DOHH2 (cell line): ENCODE measurements at regions not wholly inside any gene's neighbourhood (a gene's known extent, or its start where the extent isn't known, plus 50 kb on each side); places are given as distances from the start of the nearest gene placed in this dataset.

ENCODE experiments used
- H3F3A ChIP-seq: fragments of 200-600 bp; sonication (generic), shearing (Covaris generic); 2 replicates; pipeline ENCODE4 v1.6.0; 2016; ENCODE audit warnings: antibody characterized with exemption, mild to moderate bottlenecking; ENCODE audit not compliant: control insufficient read depth, insufficient read depth
- H3K27ac ChIP-seq: fragments of 200-600 bp; sonication (generic); 2 replicates; pipeline ENCODE4 v1.5.1; 2014; ENCODE audit warnings: low read depth, mild to moderate bottlenecking, low read length, moderate library complexity
- H3K27me3 ChIP-seq: fragments of 200-600 bp; sonication (generic); 2 replicates; pipeline ENCODE4 v1.6.1; 2014; ENCODE audit warnings: mild to moderate bottlenecking, low read length, mixed read lengths; ENCODE audit not compliant: control insufficient read depth
- H3K36me3 ChIP-seq: fragments of 200-600 bp; sonication (generic); 2 replicates; pipeline ENCODE4 v1.6.1; 2014; ENCODE audit warnings: mild to moderate bottlenecking, low read length, moderate library complexity, mixed read lengths; ENCODE audit not compliant: control insufficient read depth
- H3K4me1 ChIP-seq: fragments of 200-600 bp; sonication (generic); 2 replicates; pipeline ENCODE4 v1.6.1; 2014; ENCODE audit warnings: mild to moderate bottlenecking, low read length, mixed read lengths; ENCODE audit not compliant: control insufficient read depth
- H3K4me2 ChIP-seq: fragments of 200-600 bp; sonication (generic); 2 replicates; pipeline ENCODE4 v1.6.0; 2014; ENCODE audit warnings: mild to moderate bottlenecking, low read length, moderate library complexity
- H3K4me3 ChIP-seq: fragments of 200-600 bp; sonication (generic); 2 replicates; pipeline ENCODE4 v1.5.1; 2014; ENCODE audit warnings: mild to moderate bottlenecking, low read length, mixed read lengths
- H3K79me2 ChIP-seq: fragments of 200-600 bp; sonication (generic); 2 replicates; pipeline ENCODE4 v1.6.1; 2014; ENCODE audit warnings: mild to moderate bottlenecking, low read length, mixed read lengths; ENCODE audit not compliant: control insufficient read depth
- H3K9me2 ChIP-seq: fragments of 200-600 bp; sonication (generic); replicated peaks from 2 replicates; pipeline ENCODE4 v1.6.1; 2014; ENCODE audit warnings: mild to moderate bottlenecking, low read length, mixed read lengths; ENCODE audit not compliant: control insufficient read depth
- H3K9me3 ChIP-seq: fragments of 200-600 bp; sonication (generic); 2 replicates; pipeline ENCODE4 v1.6.1; 2014; ENCODE audit warnings: antibody characterized with exemption, low read length, mixed read lengths; ENCODE audit not compliant: control insufficient read depth, insufficient read depth
- H4K20me1 ChIP-seq: fragments of 200-600 bp; sonication (generic); 2 replicates; pipeline ENCODE4 v1.6.0; 2014; ENCODE audit warnings: low read depth, mild to moderate bottlenecking, antibody characterized with exemption, low read length, moderate library complexity; ENCODE audit not compliant: control insufficient read depth, insufficient read depth
- EZH2phosphoT487 ChIP-seq: fragments of 200-600 bp; sonication (generic); IDR thresholded peaks from 2 replicates; pipeline ENCODE4 v1.6.1; 2017; ENCODE audit warnings: borderline replicate concordance, mild to moderate bottlenecking, antibody characterized with exemption, low read length, moderate library complexity, mixed read lengths
- TF ChIP-seq, protein P1 (sequence below): fragments of 200-600 bp; sonication (generic); IDR thresholded peaks from one replicate; pipeline ENCODE4 v1.5.1; 2014; ENCODE audit warnings: antibody characterized with exemption, mild to moderate bottlenecking, low read depth, low read length; ENCODE audit not compliant: poor library complexity, severe bottlenecking

DNA sequence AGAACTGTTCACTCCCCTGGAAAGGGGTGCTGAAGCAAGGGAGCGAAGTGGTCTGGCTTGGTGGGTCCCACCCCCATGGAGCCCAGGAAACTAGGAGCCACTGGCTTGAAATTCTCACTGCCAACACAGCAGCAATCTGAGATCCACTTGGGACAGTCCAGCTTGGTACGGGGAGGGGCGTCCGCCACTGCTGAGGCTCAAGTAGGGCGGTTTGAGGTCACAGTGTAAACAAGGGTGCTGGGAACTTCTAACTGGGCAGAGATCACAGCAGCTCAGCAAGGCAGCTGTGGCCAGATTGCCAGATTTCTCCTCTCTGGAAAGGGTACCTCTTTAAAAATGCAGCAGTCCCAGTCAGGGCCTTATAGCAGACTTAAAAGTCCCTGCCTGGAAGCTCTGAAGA lies 53.9 kb upstream of the GALNTL6 start:
- H3K27ac ChIP-seq = no peak overlapping the region
- no peaks in the 10 kb centered on the region for H3K36me3 ChIP-seq
- no peaks in the 10 kb centered on the region for H3K9me3 ChIP-seq
- no peak overlapping the region for H3K4me2 ChIP-seq
- H3K79me2 ChIP-seq = no peaks in the 10 kb centered on the region
- no peak overlapping the region for H3K4me3 ChIP-seq
- H3K4me1 ChIP-seq = no peaks in the 10 kb centered on the region
- no peak for TF ChIP-seq EZH2phosphoT487
- TF ChIP-seq, protein P1, sequence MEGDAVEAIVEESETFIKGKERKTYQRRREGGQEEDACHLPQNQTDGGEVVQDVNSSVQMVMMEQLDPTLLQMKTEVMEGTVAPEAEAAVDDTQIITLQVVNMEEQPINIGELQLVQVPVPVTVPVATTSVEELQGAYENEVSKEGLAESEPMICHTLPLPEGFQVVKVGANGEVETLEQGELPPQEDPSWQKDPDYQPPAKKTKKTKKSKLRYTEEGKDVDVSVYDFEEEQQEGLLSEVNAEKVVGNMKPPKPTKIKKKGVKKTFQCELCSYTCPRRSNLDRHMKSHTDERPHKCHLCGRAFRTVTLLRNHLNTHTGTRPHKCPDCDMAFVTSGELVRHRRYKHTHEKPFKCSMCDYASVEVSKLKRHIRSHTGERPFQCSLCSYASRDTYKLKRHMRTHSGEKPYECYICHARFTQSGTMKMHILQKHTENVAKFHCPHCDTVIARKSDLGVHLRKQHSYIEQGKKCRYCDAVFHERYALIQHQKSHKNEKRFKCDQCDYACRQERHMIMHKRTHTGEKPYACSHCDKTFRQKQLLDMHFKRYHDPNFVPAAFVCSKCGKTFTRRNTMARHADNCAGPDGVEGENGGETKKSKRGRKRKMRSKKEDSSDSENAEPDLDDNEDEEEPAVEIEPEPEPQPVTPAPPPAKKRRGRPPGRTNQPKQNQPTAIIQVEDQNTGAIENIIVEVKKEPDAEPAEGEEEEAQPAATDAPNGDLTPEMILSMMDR = no peak
- H3K27me3 ChIP-seq = no peaks in the 10 kb centered on the region
- H3K9me2 ChIP-seq = no peaks in the 10 kb centered on the region
- H4K20me1 ChIP-seq = no peaks in the 10 kb centered on the region
- no peaks in the 10 kb centered on the region for H3F3A ChIP-seq

DNA sequence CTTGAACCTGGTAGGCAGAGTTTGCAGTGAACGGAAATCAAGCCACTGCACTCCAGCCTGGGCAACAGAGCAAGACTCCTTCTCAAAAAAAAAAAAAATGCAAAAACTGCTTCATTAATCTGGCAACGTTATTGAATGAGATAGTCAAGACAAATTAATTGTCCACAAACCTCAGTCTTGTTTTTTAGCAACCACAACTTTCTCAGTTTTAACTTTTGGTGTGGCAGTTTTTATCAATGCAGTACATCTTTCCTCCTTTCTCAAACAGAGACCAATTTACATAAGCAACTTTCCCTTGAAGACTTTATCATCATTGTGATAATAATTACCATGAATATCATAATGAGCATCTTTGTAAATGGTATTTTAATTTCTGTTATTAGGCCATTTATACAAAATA lies 61.7 kb upstream of the GALNTL6 start:
- Histone ChIP-seq H3K79me2 (no peaks in the 10 kb centered on the region), H3K36me3 (no peaks in the 10 kb centered on the region), H3K4me3 (no peak overlapping the region), H3K27me3 (no peaks in the 10 kb centered on the region), H4K20me1 (no peaks in the 10 kb centered on the region), H3K27ac (no peak overlapping the region), H3K4me2 (no peak overlapping the region), H3F3A (no peaks in the 10 kb centered on the region), H3K4me1 (no peaks in the 10 kb centered on the region), H3K9me2 (no peaks in the 10 kb centered on the region), H3K9me3 (no peaks in the 10 kb centered on the region)
- TF ChIP-seq, protein P1 = no peak
- no peak for TF ChIP-seq EZH2phosphoT487

DNA sequence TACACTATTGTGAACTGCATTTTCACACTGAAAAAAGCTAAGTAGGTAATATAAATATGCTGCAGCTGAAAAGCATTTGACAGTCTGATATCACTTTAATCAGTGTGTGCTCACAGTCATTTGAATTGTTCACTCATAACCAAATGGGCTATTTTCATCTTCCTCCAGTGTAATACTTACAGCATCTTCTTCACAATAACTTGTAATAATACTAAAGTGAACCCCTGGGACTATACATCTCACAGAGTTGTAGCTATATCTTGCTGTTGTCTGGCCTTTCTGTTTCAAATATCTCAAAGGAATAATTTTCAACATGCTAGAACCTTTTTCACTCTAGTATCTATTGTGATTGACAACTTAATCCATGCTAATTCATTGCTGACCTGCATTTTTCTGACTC lies 66.8 kb upstream of the GALNTL6 start:
- Histone ChIP-seq H3K36me3 (no peaks in the 10 kb centered on the region), H3K4me3 (no peak overlapping the region), H3K79me2 (no peaks in the 10 kb centered on the region), H3F3A (no peaks in the 10 kb centered on the region), H3K9me2 (no peaks in the 10 kb centered on the region), H3K9me3 (no peaks in the 10 kb centered on the region), H3K4me2 (no peak overlapping the region), H3K4me1 (no peaks in the 10 kb centered on the region), H3K27me3 (no peaks in the 10 kb centered on the region), H4K20me1 (no peaks in the 10 kb centered on the region), H3K27ac (no peak overlapping the region)
- TF ChIP-seq, protein P1 = no peak

DNA sequence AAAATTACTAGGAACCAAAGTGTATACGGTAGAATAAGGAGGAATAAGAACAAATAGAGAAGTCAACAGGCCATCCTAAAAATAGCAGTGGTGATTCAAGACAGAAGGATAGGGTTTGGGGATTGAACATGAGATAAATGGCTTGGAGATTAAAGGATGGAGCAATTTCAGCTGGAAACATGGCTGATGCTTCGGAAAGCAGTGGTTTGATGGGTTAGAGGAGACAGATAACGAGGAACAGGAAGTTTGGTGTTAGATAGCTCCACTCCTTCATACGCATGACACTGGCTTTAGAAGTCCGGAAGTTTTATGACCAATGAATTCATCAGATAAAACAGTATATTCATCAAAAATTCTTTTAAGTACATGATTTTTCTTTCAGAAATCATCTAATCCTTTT lies 70.8 kb upstream of the GALNTL6 start:
- H3K27ac ChIP-seq = no peak overlapping the region
- H4K20me1 ChIP-seq = no peaks in the 10 kb centered on the region
- no peak overlapping the region for H3K4me2 ChIP-seq
- H3K9me2 ChIP-seq = no peaks in the 10 kb centered on the region
- no peak overlapping the region for H3K4me3 ChIP-seq
- H3K27me3 ChIP-seq = no peaks in the 10 kb centered on the region
- no peaks in the 10 kb centered on the region for H3K9me3 ChIP-seq
- H3K79me2 ChIP-seq = no peaks in the 10 kb centered on the region
- no peaks in the 10 kb centered on the region for H3F3A ChIP-seq
- no peaks in the 10 kb centered on the region for H3K4me1 ChIP-seq
- H3K36me3 ChIP-seq = no peaks in the 10 kb centered on the region
- no peak for TF ChIP-seq EZH2phosphoT487
- TF ChIP-seq, protein P1 = no peak
